MV-4-11 (cell line): ENCODE measurements at regions not wholly inside any gene's neighbourhood (a gene's known extent, or its start where the extent isn't known, plus 50 kb on each side); places are given as distances from the start of the nearest gene placed in this dataset.

Experiments used
- DNase-seq: peaks from one replicate; lab custom pipeline; 2025; lab: John Stamatoyannopoulos, UW

- no peak for DNase-seq
These were observed 496.7 kb upstream of the PIK3C3 start for GRCh38 chr18:41458376-41458775.

GRCh38 chr18:41457765-41458326 lies 497.2 kb upstream of the PIK3C3 start:
- DNase-seq: no peak

- no peak for DNase-seq
These were observed 498.2 kb upstream of the PIK3C3 start for GRCh38 chr18:41456831-41457230.

- no peak for DNase-seq
These were observed 505.4 kb upstream of the PIK3C3 start for GRCh38 chr18:41449612-41450011.

- DNase-seq: no peak
These were observed 510.1 kb upstream of the PIK3C3 start for GRCh38 chr18:41444943-41445342.

- DNase-seq: no peak
These were observed 518.3 kb upstream of the PIK3C3 start for GRCh38 chr18:41436772-41437171.

GRCh38 chr18:41418598-41418997 lies 536.4 kb upstream of the PIK3C3 start:
- DNase-seq: no peak

GRCh38 chr18:41416044-41416443 lies 539.0 kb upstream of the PIK3C3 start:
- DNase-seq: no peak

- DNase-seq: no peak
These were observed 545.0 kb upstream of the PIK3C3 start for GRCh38 chr18:41410006-41410405.

- DNase-seq: no peak
These were observed 548.2 kb upstream of the PIK3C3 start for GRCh38 chr18:41406834-41407233.

- DNase-seq: no peak
These were observed 558.2 kb upstream of the PIK3C3 start for GRCh38 chr18:41396861-41397260.

GRCh38 chr18:41396211-41396610 lies 558.8 kb upstream of the PIK3C3 start:
- DNase-seq: no peak

- DNase-seq: no peak
These were observed 559.3 kb upstream of the PIK3C3 start for GRCh38 chr18:41395695-41396094.

- no peak for DNase-seq
These were observed 563.1 kb upstream of the PIK3C3 start for GRCh38 chr18:41391616-41392595.

- DNase-seq: no peak
These were observed 564.7 kb upstream of the PIK3C3 start for GRCh38 chr18:41390309-41390708.

- DNase-seq: no peak
These were observed 576.4 kb upstream of the PIK3C3 start for GRCh38 chr18:41378598-41378997.

GRCh38 chr18:41373612-41374011 lies 581.4 kb upstream of the PIK3C3 start:
- DNase-seq: no peak

- no peak for DNase-seq
These were observed 582.9 kb upstream of the PIK3C3 start for GRCh38 chr18:41372046-41372665.

- DNase-seq: no peak
These were observed 583.6 kb upstream of the PIK3C3 start for GRCh38 chr18:41371156-41372045.

- no peak for DNase-seq
These were observed 584.3 kb upstream of the PIK3C3 start for GRCh38 chr18:41370740-41371139.

GRCh38 chr18:41357708-41358107 lies 597.3 kb upstream of the PIK3C3 start:
- DNase-seq: no peak
